HepG2 (cell line): ENCODE measurements at regions not wholly inside any gene's neighbourhood (a gene's known extent, or its start where the extent isn't known, plus 50 kb on each side); places are given as distances from the start of the nearest gene placed in this dataset.

Experiments
- ATAC-seq: fragments of 200-7000 bp; cut with Tn5 transposase; 3 replicates; pipeline ENCODE4 v1.9.1; 2020; ENCODE audit warnings: mild to moderate bottlenecking, moderate library complexity
- BruUV-seq: library from RNA; stranded (reverse); fragments of 400-500 nt; replicated peaks from 2 replicates; lab custom pipeline; 2021; lab: Mats Ljungman, UMichigan
- CTCF ChIA-PET: fragments of 300-600 bp; formaldehyde crosslinking; extraction: SDS; loops from one replicate; lab custom pipeline; 2021; ENCODE audit warnings: low total read pairs, inconsistent platforms, low intra/inter-chr PET ratio; lab: Yijun Ruan, JAX
- POLR2A ChIA-PET: fragments of 350-600 bp; sonication (Branson Sonifier 250); formaldehyde crosslinking; loops from one replicate; lab custom pipeline; 2020; ENCODE audit warnings: antibody characterized with exemption, inconsistent platforms; lab: Yijun Ruan, JAX
- DNase-seq: peaks from one replicate; pipeline ENCODE4 v3.0.0-alpha.2; 2015; ENCODE audit warnings: low spot score
- FAIRE-seq: peaks from 3 replicates; lab custom pipeline; 2011; peaks lifted over from hg19 to GRCh38; lab: Jason Lieb, UNC
- H2AFZ ChIP-seq: one replicate; pipeline ENCODE4 v1.6.1; 2011; ENCODE audit warnings: low read length, inconsistent platforms
- H3K27ac ChIP-seq: fragments of 300-600 bp; 3 replicates; pipeline ENCODE4 v1.8.0; 2011; ENCODE audit warnings: mixed run types, mild to moderate bottlenecking, mixed read lengths, low read length, inconsistent platforms; ENCODE audit not compliant: insufficient read depth; ENCODE audit errors: extremely low read length
- H3K27me3 ChIP-seq, 2 experiments: fragments of 200-600 bp in 1 of 2; 2 replicates in 1 of 2; 3 replicates in 1 of 2; pipeline versions ENCODE4 v1.6.0 to v1.8.0; 2011; ENCODE audit warnings: low read length in 2 of 2, mild to moderate bottlenecking in 2 of 2, moderate library complexity in 2 of 2, inconsistent platforms in 1 of 2; ENCODE audit not compliant: insufficient read depth in 2 of 2, control insufficient read depth in 1 of 2
- H3K36me3 ChIP-seq, 2 experiments: fragments of 200-600 bp in 1 of 2; replicated peaks in 1 of 2; 2 replicates in 1 of 2; 3 replicates in 1 of 2; pipeline versions ENCODE4 v1.5.1 to v1.8.0; 2011; ENCODE audit warnings: low read length in 2 of 2, inconsistent platforms in 1 of 2; ENCODE audit not compliant: insufficient read depth in 2 of 2, control insufficient read depth in 1 of 2
- H3K4me1 ChIP-seq: 2 replicates; pipeline ENCODE4 v1.5.1; 2012; ENCODE audit warnings: low read length, inconsistent platforms; ENCODE audit not compliant: insufficient read depth
- H3K4me2 ChIP-seq: 2 replicates; pipeline ENCODE4 v1.6.0; 2011; ENCODE audit warnings: low read depth, low read length, inconsistent platforms
- H3K4me3 ChIP-seq, 3 experiments: fragments of 200-600 bp in 1 of 3; sonication (generic), shearing (Covaris generic) in 1 of 3; replicated peaks in 1 of 3; 2 replicates each; pipeline ENCODE4 v1.5.1; 2011 to 2016; ENCODE audit warnings: low read length in 3 of 3, inconsistent platforms in 2 of 3, low read depth in 2 of 3, mild to moderate bottlenecking in 2 of 3, control low read depth in 1 of 3, mixed read lengths in 1 of 3; ENCODE audit not compliant: insufficient read depth in 1 of 3
- H3K79me2 ChIP-seq: one replicate; pipeline ENCODE4 v1.6.1; 2011; ENCODE audit warnings: low read length, inconsistent platforms; ENCODE audit not compliant: insufficient read depth
- H3K9ac ChIP-seq: 2 replicates; pipeline ENCODE4 v1.6.0; 2011; ENCODE audit warnings: mild to moderate bottlenecking, low read depth, low read length, inconsistent platforms; ENCODE audit not compliant: insufficient read depth
- H3K9me3 ChIP-seq: 2 replicates; pipeline ENCODE4 v1.5.1; 2012; ENCODE audit warnings: mild to moderate bottlenecking, low read length
- H4K20me1 ChIP-seq: 2 replicates; pipeline ENCODE4 v1.6.0; 2011; ENCODE audit warnings: inconsistent platforms, mild to moderate bottlenecking, low read length, moderate library complexity; ENCODE audit not compliant: insufficient read depth
- BRD4 ChIP-seq: sonication (generic); formaldehyde crosslinking; IDR thresholded peaks from 2 replicates; pipeline ENCODE4 v1.4.0; 2020; ENCODE audit warnings: missing genetic modification reagents
- CREB3 ChIP-seq: sonication (generic); formaldehyde crosslinking; IDR thresholded peaks from 2 replicates; pipeline ENCODE4 v1.5.0; 2020; ENCODE audit warnings: missing genetic modification reagents
- HNRNPLL ChIP-seq: fragments of 200-400 bp; formaldehyde crosslinking; IDR thresholded peaks from 2 replicates; pipeline ENCODE4 v1.6.1; 2017; ENCODE audit warnings: mild to moderate bottlenecking, low read depth, low read length; ENCODE audit not compliant: poor library complexity, severe bottlenecking
- HOXA7 ChIP-seq: sonication (generic); formaldehyde crosslinking; IDR thresholded peaks from 2 replicates; pipeline ENCODE4 v1.8.1; 2022; ENCODE audit warnings: mild to moderate bottlenecking, missing genetic modification reagents, moderate library complexity
- NPAS2 ChIP-seq: sonication (generic); formaldehyde crosslinking; IDR thresholded peaks from 2 replicates; pipeline ENCODE4 v1.8.0; 2022; ENCODE audit warnings: mild to moderate bottlenecking, missing genetic modification reagents, borderline replicate concordance
- PAWR ChIP-seq: sonication (generic); formaldehyde crosslinking; IDR thresholded peaks from 2 replicates; pipeline ENCODE4 v1.4.0; 2020; ENCODE audit warnings: missing genetic modification reagents, mild to moderate bottlenecking, borderline replicate concordance
- SMYD3 ChIP-seq: sonication (generic); formaldehyde crosslinking; IDR thresholded peaks from 2 replicates; pipeline ENCODE4 v1.8.1; 2023; ENCODE audit warnings: mild to moderate bottlenecking, missing genetic modification reagents
- SNAPC4 ChIP-seq: sonication (generic); formaldehyde crosslinking; IDR thresholded peaks from 2 replicates; pipeline ENCODE4 v1.4.0; 2020; ENCODE audit warnings: mild to moderate bottlenecking, missing genetic modification reagents
- TAF15 ChIP-seq: fragments of 200-400 bp; formaldehyde crosslinking; IDR thresholded peaks from one replicate; pipeline ENCODE4 v1.6.1; 2018; ENCODE audit warnings: mild to moderate bottlenecking, low read depth, low read length; ENCODE audit not compliant: poor library complexity, severe bottlenecking
- TARDBP ChIP-seq: sonication (generic); formaldehyde crosslinking; IDR thresholded peaks from 2 replicates; pipeline ENCODE4 v1.8.0; 2022; ENCODE audit warnings: mild to moderate bottlenecking, missing genetic modification reagents
- TP53 ChIP-seq: sonication (generic); formaldehyde crosslinking; conservative IDR thresholded peaks from 2 replicates; pipeline ENCODE4 v1.4.0; 2020; ENCODE audit warnings: missing genetic modification reagents
- ZNF143 ChIP-seq: sonication (generic); formaldehyde crosslinking; IDR thresholded peaks from 2 replicates; pipeline ENCODE4 v1.4.0; 2020; ENCODE audit warnings: missing genetic modification reagents
- ZNF460 ChIP-seq: sonication (generic); formaldehyde crosslinking; IDR thresholded peaks from 2 replicates; pipeline ENCODE4 v1.5.1; 2020; ENCODE audit warnings: missing genetic modification reagents, mild to moderate bottlenecking, borderline replicate concordance
- ZNF552 ChIP-seq: sonication (generic); formaldehyde crosslinking; IDR thresholded peaks from 2 replicates; pipeline ENCODE4 v1.9.0; 2022; ENCODE audit warnings: missing genetic modification reagents, mild to moderate bottlenecking, borderline replicate concordance
- ZNF770 ChIP-seq: sonication (generic); formaldehyde crosslinking; IDR thresholded peaks from 2 replicates; pipeline ENCODE4 v1.5.0; 2020; ENCODE audit warnings: mild to moderate bottlenecking, missing genetic modification reagents
- WGBS: methylation state at CpG from one replicate; pipeline ENCODE4 v1.1.6; 2017; ENCODE audit warnings: low lambda C conversion rate; 5-methylcytosine and 5-hydroxymethylcytosine counted together
- in situ Hi-C: cut with HindIII; loops from 2 replicates; pipeline ENCODE4 v1.10.0; 2017; ENCODE audit warnings: low pct_unique_long_range_greater_than_20kb; ENCODE audit not compliant: extremely low pct_ligation_motif_present
- intact Hi-C: fragments of 100-400 bp; cut with micrococcal nuclease; formaldehyde crosslinking; loops from one replicate; pipeline ENCODE4 v1.10.0; 2022; ENCODE audit not compliant: unreplicated experiment

- no peaks in the 10 kb centered on the region for H3K79me2 ChIP-seq
- H4K20me1 ChIP-seq: no peaks in the 10 kb centered on the region
- H3K4me3 ChIP-seq: no peak overlapping the region
- in situ Hi-C loops: no loop called here
- DNase-seq (no peak), ATAC-seq (no peak), FAIRE-seq (no peak)
- H3K9me3 ChIP-seq: no peaks in the 10 kb centered on the region
- H3K9ac ChIP-seq: no peak overlapping the region
- intact Hi-C loops: no loop called here
- no peak overlapping the region for H3K4me2 ChIP-seq
- no peaks in the 10 kb centered on the region for H3K36me3 ChIP-seq
- 14% methylated on average over 4 of the region's 4 CpGs for WGBS
- H3K27me3 ChIP-seq: no peaks in the 10 kb centered on the region
- H2AFZ ChIP-seq: no peak overlapping the region
- CTCF ChIA-PET: no interaction called here
- no peak overlapping the region for H3K27ac ChIP-seq
- TF ChIP-seq ZNF770: no peak
- TF ChIP-seq HNRNPLL: no peak
- no peak for TF ChIP-seq SNAPC4
- no peak for TF ChIP-seq ZNF143 (CRISPR knock-in tag)
- no peak for TF ChIP-seq NPAS2
- no peak for TF ChIP-seq PAWR (CRISPR knock-in tag)
- TF ChIP-seq TAF15: no peak
- no peak for TF ChIP-seq TP53 (CRISPR knock-in tag)
- TF ChIP-seq ZNF552 (CRISPR knock-in tag): no peak
- TF ChIP-seq ZNF460: no peak
- no peak for TF ChIP-seq CREB3 (CRISPR knock-in tag)
- TF ChIP-seq HOXA7: no peak
- no peak for TF ChIP-seq TARDBP (CRISPR knock-in tag)
- no peak for TF ChIP-seq SMYD3 (CRISPR knock-in tag)
- TF ChIP-seq BRD4 (CRISPR knock-in tag): no peak
- TF ChIP-seq, all 625 proteins: peak for 0
- POLR2A ChIA-PET: no interaction called here
- no TSS peak for BruUV-seq
- H3K4me1 ChIP-seq: no peaks in the 10 kb centered on the region
Measured at GRCh38 chr21:14763695-14764064, 217.6 kb upstream of the SAMSN1 start.
